ENCODE measurements at regions not wholly inside any gene's neighbourhood (a gene's known extent, or its start where the extent isn't known, plus 50 kb on each side); places are given as distances from the start of the nearest gene placed in this dataset.
"Not testable (repeated sequence)": the region's sequence is repeated elsewhere in the genome, so short reads cannot be mapped to it uniquely, and the experiment has no call there.

- DNase-seq: no peak
Measured at GRCh38 chr4:116639070-116639577, 446.3 kb downstream of the TRAM1L1 start.

GRCh38 chr4:116638592-116638991 is 446.8 kb downstream of the TRAM1L1 start:
- DNase-seq: no peak

GRCh38 chr4:116636917-116637316 is 448.5 kb downstream of the TRAM1L1 start:
- no peak for DNase-seq

GRCh38 chr4:116632269-116632668 is 453.1 kb downstream of the TRAM1L1 start:
- no peak for DNase-seq

GRCh38 chr4:116628598-116628997 is 456.8 kb downstream of the TRAM1L1 start:
- no peak for DNase-seq

GRCh38 chr4:116627545-116627944 is 457.8 kb downstream of the TRAM1L1 start:
- DNase-seq: no peak

- DNase-seq: not testable (repeated sequence)
Measured at GRCh38 chr4:116619508-116619907, 465.9 kb downstream of the TRAM1L1 start.

GRCh38 chr4:116618638-116619037 is 466.7 kb downstream of the TRAM1L1 start:
- DNase-seq: no peak

- DNase-seq: no peak
Measured at GRCh38 chr4:116603096-116603495, 482.3 kb downstream of the TRAM1L1 start.

- DNase-seq: no peak
Measured at GRCh38 chr4:116599859-116600258, 485.5 kb downstream of the TRAM1L1 start.

- DNase-seq: no peak
Measured at GRCh38 chr4:116598980-116599789, 486.2 kb downstream of the TRAM1L1 start.

GRCh38 chr4:116598155-116598979 is 487.0 kb downstream of the TRAM1L1 start:
- DNase-seq: no peak

- DNase-seq: no peak
Measured at GRCh38 chr4:116590648-116591047, 494.7 kb downstream of the TRAM1L1 start.

- no peak for DNase-seq
Measured at GRCh38 chr4:116588783-116589182, 496.6 kb downstream of the TRAM1L1 start.

GRCh38 chr4:116585246-116585645 is 500.1 kb downstream of the TRAM1L1 start:
- no peak for DNase-seq

GRCh38 chr4:116577321-116577720 is 508.1 kb downstream of the TRAM1L1 start:
- DNase-seq: no peak

- DNase-seq: no peak
Measured at GRCh38 chr4:116573540-116573939, 511.8 kb downstream of the TRAM1L1 start.

- DNase-seq: no peak
Measured at GRCh38 chr4:116561768-116562167, 523.6 kb downstream of the TRAM1L1 start.

- DNase-seq: no peak
Measured at GRCh38 chr4:116551806-116552205, 533.6 kb downstream of the TRAM1L1 start.

GRCh38 chr4:116547632-116548031 is 537.7 kb downstream of the TRAM1L1 start:
- DNase-seq: no peak

GRCh38 chr4:116546759-116547158 is 538.6 kb downstream of the TRAM1L1 start:
- no peak for DNase-seq

- no peak for DNase-seq
Measured at GRCh38 chr4:116544946-116545345, 540.4 kb downstream of the TRAM1L1 start.

GRCh38 chr4:116539744-116540143 is 545.6 kb downstream of the TRAM1L1 start:
- no peak for DNase-seq

GRCh38 chr4:116537828-116538227 is 547.5 kb downstream of the TRAM1L1 start:
- no peak for DNase-seq
